Breast epithelium (tissue), 3 donors: ENCODE measurements at regions not wholly inside any gene's neighbourhood (a gene's known extent, or its start where the extent isn't known, plus 50 kb on each side); places are given as distances from the start of the nearest gene placed in this dataset.

Source experiments
- POLR2A ChIP-seq: fragments of 450-650 bp; IDR thresholded peaks from one replicate; pipeline ENCODE4 v1.6.1; 2016; ENCODE audit warnings: antibody characterized with exemption, mild to moderate bottlenecking, moderate library complexity
- TF ChIP-seq, protein P1 (sequence below), 3 donors: fragments of 450-650 bp; IDR thresholded peaks; one replicate each; pipeline ENCODE4 v1.5.1; 2016 to 2017; ENCODE audit warnings: antibody characterized with exemption in 3 of 3, mild to moderate bottlenecking in 3 of 3, moderate library complexity in 3 of 3

- TF ChIP-seq, protein P1, sequence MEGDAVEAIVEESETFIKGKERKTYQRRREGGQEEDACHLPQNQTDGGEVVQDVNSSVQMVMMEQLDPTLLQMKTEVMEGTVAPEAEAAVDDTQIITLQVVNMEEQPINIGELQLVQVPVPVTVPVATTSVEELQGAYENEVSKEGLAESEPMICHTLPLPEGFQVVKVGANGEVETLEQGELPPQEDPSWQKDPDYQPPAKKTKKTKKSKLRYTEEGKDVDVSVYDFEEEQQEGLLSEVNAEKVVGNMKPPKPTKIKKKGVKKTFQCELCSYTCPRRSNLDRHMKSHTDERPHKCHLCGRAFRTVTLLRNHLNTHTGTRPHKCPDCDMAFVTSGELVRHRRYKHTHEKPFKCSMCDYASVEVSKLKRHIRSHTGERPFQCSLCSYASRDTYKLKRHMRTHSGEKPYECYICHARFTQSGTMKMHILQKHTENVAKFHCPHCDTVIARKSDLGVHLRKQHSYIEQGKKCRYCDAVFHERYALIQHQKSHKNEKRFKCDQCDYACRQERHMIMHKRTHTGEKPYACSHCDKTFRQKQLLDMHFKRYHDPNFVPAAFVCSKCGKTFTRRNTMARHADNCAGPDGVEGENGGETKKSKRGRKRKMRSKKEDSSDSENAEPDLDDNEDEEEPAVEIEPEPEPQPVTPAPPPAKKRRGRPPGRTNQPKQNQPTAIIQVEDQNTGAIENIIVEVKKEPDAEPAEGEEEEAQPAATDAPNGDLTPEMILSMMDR (IDR thresholded peaks at IDR 0.05), result no peak
- TF ChIP-seq POLR2A, result no peak
Observed at GRCh38 chr7:157482025-157482424, 145.2 kb downstream of the DNAJB6 start.
